CD14-positive monocyte (primary cell): ENCODE measurements at regions not wholly inside any gene's neighbourhood (a gene's known extent, or its start where the extent isn't known, plus 50 kb on each side); places are given as distances from the start of the nearest gene placed in this dataset.

Experiments used
- DNase-seq, 3 donors: peaks; one replicate each; pipeline ENCODE4 v3.0.0-alpha.2; 2011 to 2022
- H2AFZ ChIP-seq: 2 replicates; pipeline ENCODE4 v1.6.0; 2012; ENCODE audit warnings: mild to moderate bottlenecking, low read depth, low read length, inconsistent platforms; ENCODE audit not compliant: insufficient read depth, poor library complexity, severe bottlenecking
- H3K27ac ChIP-seq, 2 donors: 1 replicate in 1 of 2; 2 replicates in 1 of 2; pipeline ENCODE4 v1.5.1; 2012 to 2013; ENCODE audit warnings: low read length in 2 of 2, control low read depth in 1 of 2, inconsistent platforms in 1 of 2, low read depth in 1 of 2, mild to moderate bottlenecking in 1 of 2
- H3K27me3 ChIP-seq, 2 donors: one replicate each; pipeline versions ENCODE4 v1.6.0 to v1.6.1; 2011 to 2013; ENCODE audit warnings: low read length in 2 of 2; ENCODE audit not compliant: control insufficient read depth in 2 of 2, insufficient read depth in 2 of 2
- H3K36me3 ChIP-seq, 2 donors: replicated peaks in 1 of 2; 1 replicate in 1 of 2; 2 replicates in 1 of 2; pipeline versions ENCODE4 v1.5.1 to v1.6.1; 2012 to 2013; ENCODE audit warnings: low read length in 2 of 2, control low read depth in 1 of 2, inconsistent platforms in 1 of 2, mild to moderate bottlenecking in 1 of 2; ENCODE audit not compliant: insufficient read depth in 2 of 2, control insufficient read depth in 1 of 2
- H3K4me1 ChIP-seq, 2 donors: 1 replicate in 1 of 2; 2 replicates in 1 of 2; pipeline versions ENCODE4 v1.5.1 to v1.6.1; 2012 to 2013; ENCODE audit warnings: low read length in 2 of 2, control low read depth in 1 of 2, inconsistent platforms in 1 of 2, mild to moderate bottlenecking in 1 of 2, moderate library complexity in 1 of 2; ENCODE audit not compliant: insufficient read depth in 2 of 2, control insufficient read depth in 1 of 2
- H3K4me2 ChIP-seq: replicated peaks from 2 replicates; pipeline ENCODE3; 2012; ENCODE audit warnings: low read length, moderate library complexity, mild to moderate bottlenecking; ENCODE audit not compliant: poor library complexity, severe bottlenecking; ENCODE audit errors: extremely low read depth
- H3K4me3 ChIP-seq, 3 experiments: fragments of 200-600 bp in 1 of 3; sonication (generic) in 1 of 3; replicated peaks in 1 of 3; 1 replicate in 2 of 3; 2 replicates in 1 of 3; pipeline ENCODE4 v1.5.1; 2011 to 2013; ENCODE audit warnings: low read length in 3 of 3, mild to moderate bottlenecking in 3 of 3, control low read depth in 2 of 3, low read depth in 2 of 3, inconsistent platforms in 1 of 3, moderate library complexity in 1 of 3
- H3K79me2 ChIP-seq: 2 replicates; pipeline ENCODE4 v1.6.0; 2012; ENCODE audit warnings: mild to moderate bottlenecking, control low read depth, inconsistent platforms, low read length, moderate library complexity; ENCODE audit not compliant: insufficient read depth
- H3K9ac ChIP-seq: 2 replicates; pipeline ENCODE4 v1.6.0; 2017; ENCODE audit warnings: low read length, mild to moderate bottlenecking; ENCODE audit not compliant: insufficient read depth, poor library complexity, severe bottlenecking
- H3K9me3 ChIP-seq, 2 donors: replicated peaks in 1 of 2; 1 replicate in 1 of 2; 2 replicates in 1 of 2; pipeline versions ENCODE4 v1.5.1 to v1.6.1; 2012 to 2013; ENCODE audit warnings: low read length in 2 of 2, control low read depth in 1 of 2; ENCODE audit not compliant: control insufficient read depth in 1 of 2, insufficient read depth in 1 of 2
- H4K20me1 ChIP-seq: 2 replicates; pipeline ENCODE4 v1.6.0; 2012; ENCODE audit warnings: mild to moderate bottlenecking, low read length, control low read depth, moderate library complexity; ENCODE audit not compliant: insufficient read depth
- H3K27ac Mint-ChIP-seq, 7 donors: one replicate each; pipeline ENCODE4 v1.8.0; 2020; ENCODE audit warnings: mild to moderate bottlenecking in 7 of 7, mixed read lengths in 7 of 7, moderate library complexity in 6 of 7, inconsistent platforms in 2 of 7
- H3K27me3 Mint-ChIP-seq, 3 donors: one replicate each; pipeline ENCODE4 v1.8.0; 2021 to 2022; ENCODE audit warnings: low read depth in 3 of 3, mild to moderate bottlenecking in 3 of 3, mixed read lengths in 3 of 3, moderate library complexity in 3 of 3, inconsistent platforms in 1 of 3
- H3K36me3 Mint-ChIP-seq, 2 donors: one replicate each; pipeline ENCODE4 v1.8.0; 2020; ENCODE audit warnings: mixed read lengths in 2 of 2, inconsistent platforms in 1 of 2, mild to moderate bottlenecking in 1 of 2
- H3K4me1 Mint-ChIP-seq: one replicate; pipeline ENCODE4 v1.8.0; 2020; ENCODE audit warnings: mild to moderate bottlenecking, mixed read lengths
- H3K4me3 Mint-ChIP-seq, 2 donors: one replicate each; pipeline ENCODE4 v1.8.0; 2020; ENCODE audit warnings: mild to moderate bottlenecking in 2 of 2, mixed read lengths in 2 of 2, moderate library complexity in 1 of 2
- H3K9me3 Mint-ChIP-seq, 7 donors: one replicate each; pipeline ENCODE4 v1.8.0; 2020 to 2022; ENCODE audit warnings: mixed read lengths in 7 of 7, mild to moderate bottlenecking in 6 of 7, moderate library complexity in 6 of 7, inconsistent platforms in 2 of 7
- CTCF ChIP-seq: fragments of 200-600 bp; IDR thresholded peaks from one replicate; pipeline ENCODE4 v1.8.0; 2022; ENCODE audit warnings: antibody characterized with exemption, mild to moderate bottlenecking
- WGBS: methylation state at CpG from one replicate; pipeline ENCODE4 v1.1.5; 2013; ENCODE audit warnings: missing lambda C conversion rate; ENCODE audit not compliant: insufficient coverage; 5-methylcytosine and 5-hydroxymethylcytosine counted together
- intact Hi-C, 2 donors: fragments of 100-400 bp; cut with micrococcal nuclease; formaldehyde crosslinking; loops; one replicate each; pipeline versions ENCODE4 v1.15.0 to v1.15.1; 2023

GRCh38 chr12:116502989-116503496, 56.1 kb upstream of the MAP1LC3B2 start:
- Histone ChIP-seq H3K27me3 (peaks cover 0 to 7% of the 10 kb centered on the region in 2 donors), H3K27ac (no peak overlapping the region), H3K79me2 (no peaks in the 10 kb centered on the region), H3K9me3 (no peaks in the 10 kb centered on the region), H3K4me1 (peaks cover 4 to 5% of the 10 kb centered on the region in 2 donors), H3K9ac (no peak overlapping the region), H3K36me3 (no peaks in the 10 kb centered on the region), H2AFZ (no peak overlapping the region), H3K4me3 (no peak overlapping the region), H4K20me1 (no peaks in the 10 kb centered on the region), H3K4me2 (no peak overlapping the region)
- TF ChIP-seq CTCF: no peak
- H3K27me3 Mint-ChIP-seq: peaks cover 6 to 13% (median 9%) of the 10 kb centered on the region in 3 donors
- H3K36me3 Mint-ChIP-seq: no peaks in the 10 kb centered on the region
- WGBS: 96% methylated on average over 8 of the region's 9 CpGs
- H3K4me1 Mint-ChIP-seq: peaks cover 7% of the 10 kb centered on the region
- no peaks in the 10 kb centered on the region for H3K9me3 Mint-ChIP-seq
- no peak overlapping the region for H3K4me3 Mint-ChIP-seq
- no peak overlapping the region for H3K27ac Mint-ChIP-seq
- intact Hi-C loops: no loop called here
- no peak for DNase-seq

DNA sequence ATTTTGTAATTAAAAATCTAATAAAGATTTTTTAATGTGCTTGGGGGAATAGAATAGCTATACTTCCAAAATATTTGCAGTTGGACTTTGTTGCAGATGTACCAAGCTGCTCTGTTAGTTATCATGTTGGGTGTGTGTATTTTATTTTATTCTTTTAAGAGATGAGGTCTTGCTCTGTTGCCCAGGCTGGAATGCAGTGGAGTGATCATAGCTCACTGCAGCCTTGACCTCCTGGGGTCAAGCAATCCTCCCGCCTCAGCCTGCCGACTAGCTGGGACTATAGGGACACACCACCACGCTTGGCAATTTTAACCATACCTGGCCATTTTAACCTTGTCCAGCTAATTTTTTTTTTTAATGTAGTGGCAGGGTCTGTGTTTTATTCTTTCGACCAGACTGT, 54.7 kb upstream of the MAP1LC3B2 start:
- Mint-ChIP-seq H3K4me1 (peaks cover 11% of the 10 kb centered on the region), H3K9me3 (no peaks in the 10 kb centered on the region), H3K27me3 (peaks cover 9 to 19% (median 10%) of the 10 kb centered on the region in 3 donors), H3K27ac (no peak overlapping the region), H3K4me3 (no peak overlapping the region), H3K36me3 (no peaks in the 10 kb centered on the region)
- no peak for DNase-seq
- Histone ChIP-seq H3K36me3 (no peaks in the 10 kb centered on the region), H3K79me2 (no peaks in the 10 kb centered on the region), H3K9me3 (no peaks in the 10 kb centered on the region), H3K4me3 (no peak overlapping the region), H3K9ac (no peak overlapping the region), H3K27me3 (peaks cover 0 to 7% of the 10 kb centered on the region in 2 donors), H3K4me2 (no peak overlapping the region), H2AFZ (no peak overlapping the region), H3K27ac (no peak overlapping the region), H3K4me1 (peaks cover 11 to 13% of the 10 kb centered on the region in 2 donors), H4K20me1 (no peaks in the 10 kb centered on the region)
- WGBS: 100% methylated on average over 1 of the region's 4 CpGs
- intact Hi-C loops: no loop called here
- TF ChIP-seq CTCF: no peak
